Panc1 (cell line): ENCODE measurements at regions not wholly inside any gene's neighbourhood (a gene's known extent, or its start where the extent isn't known, plus 50 kb on each side); places are given as distances from the start of the nearest gene placed in this dataset.

Experiments used
- ATAC-seq: fragments of 200-7000 bp; cut with Tn5 transposase; 2 replicates; pipeline ENCODE4 v1.9.1; 2020; ENCODE audit warnings: mild to moderate bottlenecking, moderate library complexity
- BruUV-seq: library from RNA; stranded (reverse); fragments of 400-500 nt; replicated peaks from 2 replicates; lab custom pipeline; 2021; lab: Mats Ljungman, UMichigan
- CTCF ChIA-PET: fragments of 300-600 bp; sonication (Branson Sonifier 250); formaldehyde crosslinking; loops from one replicate; lab custom pipeline; 2022; ENCODE audit warnings: antibody characterized with exemption; lab: Charles Lee
- POLR2A ChIA-PET: fragments of 300-600 bp; sonication (Branson Sonifier 250); formaldehyde crosslinking; loops from one replicate; lab custom pipeline; 2022; ENCODE audit warnings: antibody characterized with exemption; lab: Charles Lee
- DNase-seq: peaks from one replicate; pipeline ENCODE4 v3.0.0-alpha.2; 2010; ENCODE audit warnings: low read depth, low spot score
- H3K27ac ChIP-seq: 2 replicates; pipeline ENCODE4 v1.5.1; 2011; ENCODE audit warnings: mild to moderate bottlenecking, low read length, inconsistent platforms
- H3K27me3 ChIP-seq: fragments of 200-500 bp; sonication (Bioruptor generic); 2 replicates; pipeline ENCODE4 v1.6.0; 2014; ENCODE audit warnings: low read length, inconsistent platforms; ENCODE audit not compliant: control insufficient read depth, insufficient read depth
- H3K36me3 ChIP-seq: fragments of 200-500 bp; sonication (Bioruptor generic); 2 replicates; pipeline ENCODE4 v1.5.1; 2014; ENCODE audit warnings: inconsistent platforms, mild to moderate bottlenecking, low read length, moderate library complexity; ENCODE audit not compliant: control insufficient read depth, insufficient read depth
- H3K4me1 ChIP-seq: 2 replicates; pipeline ENCODE4 v1.5.1; 2011; ENCODE audit warnings: inconsistent platforms, mild to moderate bottlenecking, low read length, moderate library complexity; ENCODE audit not compliant: control insufficient read depth, insufficient read depth
- H3K4me3 ChIP-seq, 2 experiments: 2 replicates each; pipeline ENCODE4 v1.5.1; 2011 to 2012; ENCODE audit warnings: low read depth in 2 of 2, low read length in 2 of 2, mild to moderate bottlenecking in 2 of 2, inconsistent platforms in 1 of 2, moderate library complexity in 1 of 2
- H3K9me3 ChIP-seq: fragments of 200-500 bp; sonication (Bioruptor generic); 2 replicates; pipeline ENCODE4 v1.5.1; 2014; ENCODE audit warnings: low read depth, mild to moderate bottlenecking, inconsistent platforms, low read length, moderate library complexity; ENCODE audit not compliant: control insufficient read depth, insufficient read depth
- CTCF ChIP-seq: fragments of 450-650 bp; IDR thresholded peaks from 2 replicates; pipeline ENCODE4 v1.5.1; 2017; ENCODE audit warnings: mild to moderate bottlenecking
- POLR2AphosphoS5 ChIP-seq: IDR thresholded peaks from 2 replicates; pipeline ENCODE4 v1.6.1; 2012; ENCODE audit warnings: mild to moderate bottlenecking, low read depth, low read length, moderate library complexity
- REST ChIP-seq, 2 experiments: IDR thresholded peaks; 2 replicates each; pipeline ENCODE4 v1.6.1; 2011 to 2012; ENCODE audit warnings: low read depth in 2 of 2, control low read depth in 1 of 2, low read length in 1 of 2, mild to moderate bottlenecking in 1 of 2, moderate library complexity in 1 of 2; ENCODE audit not compliant: insufficient read depth in 1 of 2
- SIN3A ChIP-seq: IDR thresholded peaks from 2 replicates; pipeline ENCODE4 v1.6.1; 2012; ENCODE audit warnings: low read depth, mild to moderate bottlenecking, low read length, moderate library complexity, borderline replicate concordance; ENCODE audit not compliant: insufficient read depth
- TCF7L2 ChIP-seq: IDR thresholded peaks from 2 replicates; pipeline ENCODE4 v1.6.1; 2011; ENCODE audit warnings: mild to moderate bottlenecking, low read depth, low read length, inconsistent platforms
- in situ Hi-C: cut with HindIII; loops from 2 replicates; pipeline ENCODE4 v1.10.0; 2016; ENCODE audit warnings: low sequenced_read_pairs, low pct_unique_long_range_greater_than_20kb
- intact Hi-C: fragments of 100-400 bp; cut with micrococcal nuclease; formaldehyde crosslinking; loops from one replicate; pipeline ENCODE4 v1.10.0; 2022; ENCODE audit not compliant: unreplicated experiment

- TF ChIP-seq REST (IDR thresholded peaks at IDR 0.05; ENCODE audit: insufficient read depth in 1 of 2, low read depth in 2 of 2, low read length in 1 of 2) (no peak), POLR2AphosphoS5 (no peak), SIN3A (no peak), CTCF (no peak), TCF7L2 (no peak)
Observed at GRCh38 chr6:148182378-148182777, 160.3 kb upstream of the SASH1 start.

GRCh38 chr6:148183776-148184175 is 158.9 kb upstream of the SASH1 start:
- no peaks in the 10 kb centered on the region for H3K4me1 ChIP-seq
- no peak for ATAC-seq
- no peaks in the 10 kb centered on the region for H3K9me3 ChIP-seq
- CTCF ChIA-PET: no interaction called here
- POLR2A ChIA-PET: no interaction called here
- no peak for DNase-seq
- in situ Hi-C loops: no loop called here
- no peaks in the 10 kb centered on the region for H3K27me3 ChIP-seq
- no peak overlapping the region for H3K4me3 ChIP-seq
- H3K36me3 ChIP-seq: no peaks in the 10 kb centered on the region
- no TSS peak for BruUV-seq
- H3K27ac ChIP-seq: no peak overlapping the region
- no peak for TF ChIP-seq POLR2AphosphoS5
- TF ChIP-seq CTCF: no peak
- TF ChIP-seq SIN3A: no peak
- TF ChIP-seq REST (IDR thresholded peaks at IDR 0.05; ENCODE audit: insufficient read depth in 1 of 2, low read depth in 2 of 2, low read length in 1 of 2): no peak
- no peak for TF ChIP-seq TCF7L2
- intact Hi-C loops: no loop called here

More at GRCh38 chr6:148182378-148182777, 160.3 kb upstream of the SASH1 start:
- Histone ChIP-seq H3K4me1 (no peaks in the 10 kb centered on the region), H3K4me3 (no peak overlapping the region), H3K27me3 (no peaks in the 10 kb centered on the region), H3K9me3 (no peaks in the 10 kb centered on the region), H3K36me3 (no peaks in the 10 kb centered on the region), H3K27ac (no peak overlapping the region)
- intact Hi-C loops (no loop called here), in situ Hi-C loops (no loop called here)
- no TSS peak for BruUV-seq
- ChIA-PET CTCF (no interaction called here), POLR2A (no interaction called here)
- DNase-seq: no peak
- ATAC-seq: no peak
